Activated T-cell treated with anti-CD3 and anti-CD28 coated beads, Interleukin-2, amount 50 U/mL, for 72 hours (primary cell): ENCODE measurements at regions not wholly inside any gene's neighbourhood (a gene's known extent, or its start where the extent isn't known, plus 50 kb on each side); places are given as distances from the start of the nearest gene placed in this dataset.

Experiments used
- ATAC-seq, 2 donors: fragments of 150-1000 bp; cut with Tn5 transposase; replicated peaks in 1 of 2; 2 replicates each; pipeline ENCODE4 v1.10.0; 2021; ENCODE audit warnings: moderate library complexity in 2 of 2, mild to moderate bottlenecking in 1 of 2
- DNase-seq, 2 donors: peaks; one replicate each; pipeline ENCODE4 v3.0.0; 2021 to 2022; ENCODE audit warnings: mixed read lengths in 1 of 2
- H3K27ac Mint-ChIP-seq: one replicate; pipeline ENCODE4 v1.8.0; 2022; ENCODE audit warnings: mild to moderate bottlenecking, moderate library complexity, mixed read lengths
- H3K27me3 Mint-ChIP-seq: one replicate; pipeline ENCODE4 v1.8.0; 2022; ENCODE audit warnings: low read depth, mixed read lengths
- H3K36me3 Mint-ChIP-seq, 2 donors: one replicate each; pipeline ENCODE4 v1.8.0; 2022; ENCODE audit warnings: mixed read lengths in 2 of 2, mild to moderate bottlenecking in 1 of 2; ENCODE audit not compliant: insufficient read depth in 2 of 2
- H3K4me1 Mint-ChIP-seq: one replicate; pipeline ENCODE4 v1.8.0; 2022; ENCODE audit warnings: low read depth, mixed read lengths
- H3K4me3 Mint-ChIP-seq, 2 donors: one replicate each; pipeline ENCODE4 v1.8.0; 2022; ENCODE audit warnings: mild to moderate bottlenecking in 2 of 2, mixed read lengths in 2 of 2, moderate library complexity in 2 of 2
- H3K9me3 Mint-ChIP-seq, 2 donors: one replicate each; pipeline ENCODE4 v1.8.0; 2022; ENCODE audit warnings: mixed read lengths in 2 of 2

DNA sequence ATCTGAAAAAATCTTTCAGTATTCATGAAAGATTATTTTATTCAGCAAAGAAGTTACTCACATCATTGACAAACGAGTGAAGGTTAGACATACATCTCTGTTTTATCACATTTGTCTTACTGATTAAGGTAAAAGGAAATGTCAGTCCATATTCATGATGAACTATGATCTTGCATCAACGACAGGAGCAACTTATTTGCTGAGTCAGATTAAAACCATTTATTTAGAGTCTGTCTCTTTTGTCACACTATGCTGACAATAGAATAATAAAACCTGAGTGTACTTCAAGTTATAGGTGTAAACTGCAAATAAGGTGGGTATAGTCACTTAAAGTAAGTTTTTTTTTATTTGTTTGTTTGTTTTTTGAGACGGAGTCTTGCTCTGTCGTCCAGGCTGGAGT is 216.5 kb upstream of the SEMA3C start:
- Mint-ChIP-seq H3K4me3 (no peak overlapping the region), H3K9me3 (peaks cover 3 to 4% of the 10 kb centered on the region in 2 donors), H3K27ac (no peak overlapping the region), H3K36me3 (peaks cover 0 to 4% of the 10 kb centered on the region in 2 donors), H3K4me1 (no peaks in the 10 kb centered on the region), H3K27me3 (no peaks in the 10 kb centered on the region)
- ATAC-seq (no peak), DNase-seq (no peak)

DNA sequence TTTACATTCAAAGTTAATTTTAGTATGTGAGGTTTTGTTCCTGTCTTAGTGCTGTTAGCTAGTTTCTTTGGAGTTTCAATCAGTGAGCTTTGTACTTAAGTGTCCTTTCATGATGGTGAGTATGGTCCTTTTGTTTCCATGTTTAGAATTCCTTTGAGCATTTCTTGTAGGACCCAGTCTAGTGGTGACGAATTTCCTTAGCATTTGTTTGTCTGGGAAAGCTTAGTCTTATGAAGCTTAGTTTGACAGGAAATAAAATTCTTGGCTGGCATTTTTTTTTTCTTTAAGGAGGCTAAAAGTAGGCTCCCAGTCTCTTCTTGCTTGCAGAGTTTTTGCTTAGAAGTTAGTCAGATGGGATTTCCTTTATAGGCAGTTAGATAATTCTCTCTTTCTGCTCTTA is 209.2 kb upstream of the SEMA3C start:
- Mint-ChIP-seq H3K27ac (no peak overlapping the region), H3K9me3 (peaks cover 21 to 26% of the 10 kb centered on the region in 2 donors), H3K36me3 (peaks cover 3 to 6% of the 10 kb centered on the region in 2 donors), H3K4me3 (no peak overlapping the region), H3K4me1 (no peaks in the 10 kb centered on the region), H3K27me3 (no peaks in the 10 kb centered on the region)
- DNase-seq: no peak
- ATAC-seq: no peak

GRCh38 chr7:81120803-81121202 is 202.0 kb upstream of the SEMA3C start:
- no peak overlapping the region for H3K4me3 Mint-ChIP-seq
- H3K27me3 Mint-ChIP-seq: no peaks in the 10 kb centered on the region
- H3K9me3 Mint-ChIP-seq: peaks cover 10 to 13% of the 10 kb centered on the region in 2 donors
- no peaks in the 10 kb centered on the region for H3K4me1 Mint-ChIP-seq
- DNase-seq (no peak), ATAC-seq (no peak)
- no peak overlapping the region for H3K27ac Mint-ChIP-seq
- H3K36me3 Mint-ChIP-seq: no peaks in the 10 kb centered on the region

DNA sequence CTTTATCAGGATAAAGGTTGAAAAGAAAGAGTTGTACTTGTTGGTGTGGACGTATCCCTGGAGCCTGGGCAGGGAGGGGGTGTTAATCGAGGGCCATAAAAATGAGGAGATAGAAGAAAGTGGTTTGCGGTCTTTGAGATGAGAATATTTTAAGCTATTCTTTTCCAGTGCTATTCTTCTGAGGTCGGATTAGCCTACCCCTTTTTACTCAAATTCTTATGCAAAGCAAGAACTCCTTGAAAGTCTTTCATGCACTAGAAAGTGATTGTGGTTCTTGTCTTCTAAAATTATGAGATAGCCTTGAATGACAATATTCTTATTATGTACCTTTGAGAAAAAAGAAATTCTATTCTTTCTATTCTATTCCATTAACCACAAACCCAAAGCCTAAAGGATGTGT is 201.3 kb upstream of the SEMA3C start:
- Mint-ChIP-seq H3K27me3 (no peaks in the 10 kb centered on the region), H3K9me3 (peaks cover 9 to 10% of the 10 kb centered on the region in 2 donors), H3K4me1 (no peaks in the 10 kb centered on the region), H3K4me3 (no peak overlapping the region), H3K27ac (no peak overlapping the region), H3K36me3 (no peaks in the 10 kb centered on the region)
- no peak for ATAC-seq
- DNase-seq: no peak

- DNase-seq (no peak), ATAC-seq (no peak)
- no peaks in the 10 kb centered on the region for H3K4me1 Mint-ChIP-seq
- no peaks in the 10 kb centered on the region for H3K27me3 Mint-ChIP-seq
- no peak overlapping the region for H3K4me3 Mint-ChIP-seq
- peaks cover 5 to 7% of the 10 kb centered on the region in 2 donors for H3K9me3 Mint-ChIP-seq
- no peaks in the 10 kb centered on the region for H3K36me3 Mint-ChIP-seq
- H3K27ac Mint-ChIP-seq: no peak overlapping the region
These were observed 195.8 kb upstream of the SEMA3C start for GRCh38 chr7:81114633-81115032.

- no peak for DNase-seq
- no peaks in the 10 kb centered on the region for H3K4me1 Mint-ChIP-seq
- H3K36me3 Mint-ChIP-seq: no peaks in the 10 kb centered on the region
- peaks cover 5% of the 10 kb centered on the region in 2 donors for H3K9me3 Mint-ChIP-seq
- H3K4me3 Mint-ChIP-seq: no peak overlapping the region
- H3K27ac Mint-ChIP-seq: no peak overlapping the region
- no peaks in the 10 kb centered on the region for H3K27me3 Mint-ChIP-seq
- no peak for ATAC-seq
These were observed 193.9 kb upstream of the SEMA3C start for GRCh38 chr7:81112731-81113130.

DNA sequence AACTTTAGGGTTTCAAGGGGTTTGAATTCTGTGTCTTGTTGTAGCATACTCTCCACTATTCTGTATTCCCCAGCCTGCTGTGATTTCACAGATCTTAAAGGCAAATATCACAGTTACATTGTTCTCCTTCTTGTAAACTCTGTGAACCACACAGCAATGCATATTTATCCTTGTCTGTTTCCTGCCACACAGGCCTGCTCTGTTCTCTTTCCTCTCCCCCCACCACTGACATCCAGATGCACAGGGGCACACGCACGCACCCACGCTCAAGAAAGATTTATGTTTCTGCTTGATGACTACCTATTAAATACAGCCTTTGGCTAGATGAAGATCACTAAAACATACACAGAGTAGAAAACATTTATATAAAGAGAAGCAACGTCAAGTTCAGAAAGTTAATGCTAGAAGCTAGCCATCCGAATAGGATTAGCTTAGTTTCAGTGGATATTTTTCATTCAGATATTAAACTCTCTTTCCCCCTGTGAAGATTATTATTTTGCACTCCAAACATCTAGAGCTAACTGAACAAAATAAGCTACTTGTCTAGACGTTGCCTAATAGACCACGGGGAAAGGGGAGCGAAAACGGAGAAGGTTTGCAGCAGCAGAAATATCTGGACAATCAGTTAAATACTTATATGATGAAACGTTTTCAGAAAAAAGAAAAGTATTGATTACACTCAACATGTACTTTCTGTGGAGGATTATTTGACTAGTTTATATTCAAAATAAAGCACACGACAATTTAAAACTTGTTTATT is 193.1 kb upstream of the SEMA3C start:
- Mint-ChIP-seq H3K4me3 (no peak overlapping the region), H3K27ac (no peak overlapping the region), H3K27me3 (no peaks in the 10 kb centered on the region), H3K9me3 (peaks cover 0 to 2% of the 10 kb centered on the region in 2 donors), H3K4me1 (no peaks in the 10 kb centered on the region), H3K36me3 (no peaks in the 10 kb centered on the region)
- DNase-seq (no peak), ATAC-seq (no peak)

- no peaks in the 10 kb centered on the region for H3K4me1 Mint-ChIP-seq
- DNase-seq: no peak
- no peaks in the 10 kb centered on the region for H3K36me3 Mint-ChIP-seq
- no peak overlapping the region for H3K27ac Mint-ChIP-seq
- H3K27me3 Mint-ChIP-seq: no peaks in the 10 kb centered on the region
- no peak overlapping the region for H3K4me3 Mint-ChIP-seq
- peaks cover 0 to 2% of the 10 kb centered on the region in 2 donors for H3K9me3 Mint-ChIP-seq
- ATAC-seq: no peak
These were observed 192.5 kb upstream of the SEMA3C start for GRCh38 chr7:81111358-81111757.

GRCh38 chr7:81110673-81111072 is 191.8 kb upstream of the SEMA3C start:
- no peak for ATAC-seq

GRCh38 chr7:81098213-81098612 is 179.4 kb upstream of the SEMA3C start:
- DNase-seq: no peak
- Mint-ChIP-seq H3K9me3 (peaks cover 0 to 2% of the 10 kb centered on the region in 2 donors), H3K36me3 (no peaks in the 10 kb centered on the region), H3K27me3 (no peaks in the 10 kb centered on the region), H3K4me3 (no peak overlapping the region), H3K27ac (no peak overlapping the region), H3K4me1 (no peaks in the 10 kb centered on the region)
- ATAC-seq: no peak

More at GRCh38 chr7:81110673-81111072, 191.8 kb upstream of the SEMA3C start:
- no peak overlapping the region for H3K27ac Mint-ChIP-seq
- DNase-seq: no peak
- H3K9me3 Mint-ChIP-seq: peaks cover 0 to 1% of the 10 kb centered on the region in 2 donors
- no peaks in the 10 kb centered on the region for H3K27me3 Mint-ChIP-seq
- H3K4me1 Mint-ChIP-seq: no peaks in the 10 kb centered on the region
- H3K4me3 Mint-ChIP-seq: no peak overlapping the region
- H3K36me3 Mint-ChIP-seq: no peaks in the 10 kb centered on the region

- Mint-ChIP-seq H3K27me3 (no peaks in the 10 kb centered on the region), H3K4me3 (no peak overlapping the region), H3K9me3 (peaks cover 0 to 3% of the 10 kb centered on the region in 2 donors), H3K27ac (no peak overlapping the region), H3K4me1 (no peaks in the 10 kb centered on the region), H3K36me3 (no peaks in the 10 kb centered on the region)
- DNase-seq (no peak), ATAC-seq (no peak)
These were observed 176.1 kb upstream of the SEMA3C start for GRCh38 chr7:81094952-81095351.

DNA sequence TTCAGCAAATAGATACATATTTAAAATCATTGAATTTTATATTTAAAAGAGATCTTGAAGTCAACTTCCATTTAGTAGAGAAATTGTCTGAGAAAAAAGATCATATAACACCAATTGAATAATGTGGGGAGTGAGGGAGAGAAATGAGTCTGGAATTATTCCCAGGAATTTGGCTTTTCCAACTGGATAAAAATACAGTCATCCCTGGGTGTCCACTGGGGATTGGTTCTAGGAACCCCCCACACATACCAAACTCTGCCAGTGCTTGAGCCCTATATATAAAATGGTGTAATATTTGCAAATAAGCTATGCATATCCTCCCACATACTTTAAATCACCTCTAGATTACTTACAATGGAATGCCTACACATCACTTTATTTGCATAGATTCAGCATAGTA is 162.8 kb upstream of the SEMA3C start:
- Mint-ChIP-seq H3K36me3 (no peaks in the 10 kb centered on the region), H3K27ac (no peak overlapping the region), H3K9me3 (peaks cover 0 to 8% of the 10 kb centered on the region in 2 donors), H3K27me3 (no peaks in the 10 kb centered on the region), H3K4me1 (no peaks in the 10 kb centered on the region), H3K4me3 (no peak overlapping the region)
- DNase-seq: no peak
- no peak for ATAC-seq

- no peak overlapping the region for H3K27ac Mint-ChIP-seq
- H3K4me3 Mint-ChIP-seq: no peak overlapping the region
- no peak for DNase-seq
- ATAC-seq: no peak
- H3K27me3 Mint-ChIP-seq: no peaks in the 10 kb centered on the region
- no peaks in the 10 kb centered on the region for H3K4me1 Mint-ChIP-seq
- no peaks in the 10 kb centered on the region for H3K36me3 Mint-ChIP-seq
- peaks cover 0 to 8% of the 10 kb centered on the region in 2 donors for H3K9me3 Mint-ChIP-seq
These were observed 161.7 kb upstream of the SEMA3C start for GRCh38 chr7:81080553-81080952.

DNA sequence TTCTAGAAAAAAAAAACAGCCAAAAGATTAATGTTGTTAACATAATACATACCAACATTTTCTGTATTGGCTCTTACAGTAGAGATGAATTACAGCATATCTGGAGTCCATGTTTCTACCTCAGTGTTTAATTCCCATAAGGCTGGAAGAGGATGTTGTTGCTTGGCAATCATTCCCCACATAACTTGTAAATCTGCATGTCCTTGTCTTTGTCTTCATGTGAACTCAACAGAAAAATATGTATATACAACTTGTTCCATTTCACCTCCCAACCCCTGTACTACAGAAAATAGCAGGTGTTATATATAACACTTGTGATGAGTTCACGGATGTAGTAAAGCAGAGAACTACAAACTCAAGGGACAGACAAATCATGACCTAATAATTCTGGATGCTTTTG is 160.9 kb upstream of the SEMA3C start:
- no peak for DNase-seq
- Mint-ChIP-seq H3K4me1 (no peaks in the 10 kb centered on the region), H3K27ac (no peak overlapping the region), H3K36me3 (no peaks in the 10 kb centered on the region), H3K4me3 (no peak overlapping the region), H3K9me3 (peaks cover 3 to 6% of the 10 kb centered on the region in 2 donors), H3K27me3 (no peaks in the 10 kb centered on the region)
- ATAC-seq: no peak
